GM23338 (cell line): ENCODE measurements at regions not wholly inside any gene's neighbourhood (a gene's known extent, or its start where the extent isn't known, plus 50 kb on each side); places are given as distances from the start of the nearest gene placed in this dataset.

Experiments
- ATAC-seq: fragments of 200-7000 bp; cut with Tn5 transposase; 3 replicates; pipeline ENCODE4 v1.9.1; 2020
- DNase-seq: peaks from one replicate; pipeline ENCODE4 v3.0.0-alpha.2; 2015; ENCODE audit warnings: low spot score
- H2AFZ ChIP-seq: fragments of 200-600 bp; sonication (generic); 2 replicates; pipeline ENCODE4 v1.8.0; 2016; ENCODE audit warnings: antibody characterized with exemption, mild to moderate bottlenecking, moderate library complexity
- H3F3A ChIP-seq: fragments of 200-600 bp; sonication (generic); replicated peaks from 2 replicates; pipeline ENCODE4 v1.8.0; 2017; ENCODE audit warnings: antibody characterized with exemption, mixed run types, low read depth
- H3K27ac ChIP-seq: fragments of 200-600 bp; sonication (generic); 2 replicates; pipeline ENCODE4 v1.6.1; 2016; ENCODE audit warnings: low read depth
- H3K27me3 ChIP-seq: fragments of 200-600 bp; sonication (generic); 2 replicates; pipeline ENCODE4 v1.8.0; 2016; ENCODE audit warnings: mild to moderate bottlenecking, mixed run types, moderate library complexity; ENCODE audit not compliant: insufficient read depth
- H3K36me3 ChIP-seq: fragments of 200-600 bp; sonication (generic); 2 replicates; pipeline ENCODE4 v1.8.0; 2016; ENCODE audit warnings: mild to moderate bottlenecking; ENCODE audit not compliant: insufficient read depth
- H3K4me1 ChIP-seq: fragments of 200-600 bp; sonication (generic); 2 replicates; pipeline ENCODE4 v1.8.0; 2016; ENCODE audit warnings: mild to moderate bottlenecking, moderate library complexity; ENCODE audit not compliant: insufficient read depth
- H3K4me2 ChIP-seq: fragments of 200-600 bp; sonication (generic); 2 replicates; pipeline ENCODE4 v1.7.1; 2017; ENCODE audit warnings: mixed run types
- H3K4me3 ChIP-seq: fragments of 200-600 bp; sonication (generic); 2 replicates; pipeline ENCODE4 v1.6.1; 2016; ENCODE audit warnings: mixed run types
- H3K79me2 ChIP-seq: fragments of 200-600 bp; sonication (generic); replicated peaks from 2 replicates; pipeline ENCODE4 v1.8.0; 2017; ENCODE audit warnings: mild to moderate bottlenecking; ENCODE audit not compliant: insufficient read depth
- H3K9me2 ChIP-seq: fragments of 200-600 bp; sonication (generic); 2 replicates; pipeline ENCODE4 v1.8.0; 2017; ENCODE audit not compliant: insufficient read depth
- H4K20me1 ChIP-seq: fragments of 200-600 bp; sonication (generic); replicated peaks from 2 replicates; pipeline ENCODE4 v1.8.0; 2017; ENCODE audit warnings: mild to moderate bottlenecking; ENCODE audit not compliant: insufficient read depth
- H3K27ac Mint-ChIP-seq: 2 replicates; pipeline ENCODE4 v1.8.0; 2020; ENCODE audit warnings: inconsistent platforms, mild to moderate bottlenecking, moderate library complexity, mixed read lengths
- H3K27me3 Mint-ChIP-seq: 3 replicates; pipeline ENCODE4 v1.8.0; 2022; ENCODE audit warnings: low read depth, mild to moderate bottlenecking, moderate library complexity, mixed read lengths, inconsistent platforms; ENCODE audit not compliant: insufficient read depth, poor library complexity
- H3K36me3 Mint-ChIP-seq: 3 replicates; pipeline ENCODE4 v1.8.0; 2021; ENCODE audit warnings: low read depth, mild to moderate bottlenecking, inconsistent platforms, moderate library complexity, mixed read lengths
- H3K4me1 Mint-ChIP-seq: 3 replicates; pipeline ENCODE4 v1.8.0; 2020; ENCODE audit warnings: mild to moderate bottlenecking, inconsistent platforms, mixed read lengths
- H3K4me3 Mint-ChIP-seq: 3 replicates; pipeline ENCODE4 v1.8.0; 2021; ENCODE audit warnings: moderate library complexity, mild to moderate bottlenecking, inconsistent platforms, mixed read lengths
- H3K9me3 Mint-ChIP-seq: 3 replicates; pipeline ENCODE4 v1.8.0; 2020; ENCODE audit warnings: moderate library complexity, mild to moderate bottlenecking, inconsistent platforms, mixed read lengths
- CREB1 ChIP-seq: fragments of 250-450 bp; sonication (Bioruptor Pico); IDR thresholded peaks from 2 replicates; pipeline ENCODE4 v1.5.0; 2020; ENCODE audit warnings: low read depth, mild to moderate bottlenecking, moderate library complexity
- CTCF ChIP-seq, 2 experiments: fragments of 200-600 bp in 1 of 2; sonication (generic) in 1 of 2; conservative IDR thresholded peaks; 2 replicates each; pipeline versions ENCODE4 v1.5.1 to v1.6.1; 2016 to 2017; ENCODE audit warnings: antibody characterized with exemption in 2 of 2, low read depth in 2 of 2, mild to moderate bottlenecking in 2 of 2, moderate library complexity in 1 of 2
- EZH2phosphoT487 ChIP-seq: fragments of 200-600 bp; sonication (generic); IDR thresholded peaks from one replicate; pipeline ENCODE4 v1.8.1; 2018; ENCODE audit warnings: antibody characterized with exemption; ENCODE audit not compliant: unreplicated experiment
- NANOG ChIP-seq: IDR thresholded peaks from 2 replicates; pipeline ENCODE4 v1.6.1; 2016; ENCODE audit warnings: antibody characterized with exemption, borderline replicate concordance
- STAT1 ChIP-seq: IDR thresholded peaks from one replicate; pipeline ENCODE4 v1.6.1; 2016; ENCODE audit warnings: antibody characterized with exemption; ENCODE audit not compliant: unreplicated experiment
- ZNF114 ChIP-seq: fragments of 250-450 bp; sonication (Bioruptor Pico); IDR thresholded peaks from 2 replicates; pipeline ENCODE4 v1.5.0; 2020; ENCODE audit warnings: mild to moderate bottlenecking, moderate library complexity
- ZNF331 ChIP-seq: fragments of 250-450 bp; sonication (Bioruptor Pico); IDR thresholded peaks from 2 replicates; pipeline ENCODE4 v1.5.0; 2020; ENCODE audit warnings: low read depth, mild to moderate bottlenecking, moderate library complexity
- TF ChIP-seq, protein P1 (sequence below): fragments of 250-450 bp; sonication (Bioruptor Pico); IDR thresholded peaks from 2 replicates; pipeline ENCODE4 v1.5.0; 2020; ENCODE audit warnings: mild to moderate bottlenecking, moderate library complexity

DNA sequence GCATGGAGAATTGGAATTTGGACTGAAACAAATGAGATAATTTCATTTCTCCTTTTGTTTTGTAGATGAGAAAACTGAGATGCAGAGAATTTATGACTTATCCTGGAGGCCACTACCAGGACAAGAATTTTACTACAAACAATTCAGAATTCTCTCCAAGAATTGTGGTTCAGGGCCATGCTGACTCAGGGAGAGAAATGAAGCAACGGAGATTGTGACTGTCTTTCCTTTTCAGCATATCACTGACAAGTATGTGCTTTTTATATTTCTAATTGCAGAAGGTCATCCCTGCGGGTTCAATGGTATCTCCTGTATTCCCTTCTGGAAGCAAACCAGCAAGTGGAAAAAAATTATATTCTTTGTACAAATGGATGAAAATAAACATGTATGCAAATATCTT lies 170.8 kb upstream of the MITF start:
- H3K27ac Mint-ChIP-seq, result no peak overlapping the region
- peaks cover 7% of the 10 kb centered on the region; the same call in 1 of the 2 replicates for H3K9me2 ChIP-seq
- H3K27me3 Mint-ChIP-seq, result no peaks in the 10 kb centered on the region
- H3K27me3 ChIP-seq, result no peaks in the 10 kb centered on the region
- H3K4me3 ChIP-seq, result no peak overlapping the region
- no peak for DNase-seq
- no peaks in the 10 kb centered on the region for H3F3A ChIP-seq
- no peak for ATAC-seq
- no peaks in the 10 kb centered on the region for H3K36me3 Mint-ChIP-seq
- H3K9me3 Mint-ChIP-seq, result no peaks in the 10 kb centered on the region
- no peak overlapping the region for H3K4me2 ChIP-seq
- H3K4me1 Mint-ChIP-seq, result peaks cover 7% of the 10 kb centered on the region
- no peak overlapping the region for H3K4me3 Mint-ChIP-seq
- no peak overlapping the region for H3K27ac ChIP-seq
- no peaks in the 10 kb centered on the region for H4K20me1 ChIP-seq
- no peak overlapping the region for H2AFZ ChIP-seq
- TF ChIP-seq ZNF331, result no peak
- no peak for TF ChIP-seq CREB1 (CRISPR knock-in tag)
- no peak for TF ChIP-seq NANOG
- no peak for TF ChIP-seq EZH2phosphoT487
- TF ChIP-seq CTCF (conservative IDR thresholded peaks at IDR 0.05; ENCODE audit: low read depth in 2 of 2), result no peak
- TF ChIP-seq, protein P1, sequence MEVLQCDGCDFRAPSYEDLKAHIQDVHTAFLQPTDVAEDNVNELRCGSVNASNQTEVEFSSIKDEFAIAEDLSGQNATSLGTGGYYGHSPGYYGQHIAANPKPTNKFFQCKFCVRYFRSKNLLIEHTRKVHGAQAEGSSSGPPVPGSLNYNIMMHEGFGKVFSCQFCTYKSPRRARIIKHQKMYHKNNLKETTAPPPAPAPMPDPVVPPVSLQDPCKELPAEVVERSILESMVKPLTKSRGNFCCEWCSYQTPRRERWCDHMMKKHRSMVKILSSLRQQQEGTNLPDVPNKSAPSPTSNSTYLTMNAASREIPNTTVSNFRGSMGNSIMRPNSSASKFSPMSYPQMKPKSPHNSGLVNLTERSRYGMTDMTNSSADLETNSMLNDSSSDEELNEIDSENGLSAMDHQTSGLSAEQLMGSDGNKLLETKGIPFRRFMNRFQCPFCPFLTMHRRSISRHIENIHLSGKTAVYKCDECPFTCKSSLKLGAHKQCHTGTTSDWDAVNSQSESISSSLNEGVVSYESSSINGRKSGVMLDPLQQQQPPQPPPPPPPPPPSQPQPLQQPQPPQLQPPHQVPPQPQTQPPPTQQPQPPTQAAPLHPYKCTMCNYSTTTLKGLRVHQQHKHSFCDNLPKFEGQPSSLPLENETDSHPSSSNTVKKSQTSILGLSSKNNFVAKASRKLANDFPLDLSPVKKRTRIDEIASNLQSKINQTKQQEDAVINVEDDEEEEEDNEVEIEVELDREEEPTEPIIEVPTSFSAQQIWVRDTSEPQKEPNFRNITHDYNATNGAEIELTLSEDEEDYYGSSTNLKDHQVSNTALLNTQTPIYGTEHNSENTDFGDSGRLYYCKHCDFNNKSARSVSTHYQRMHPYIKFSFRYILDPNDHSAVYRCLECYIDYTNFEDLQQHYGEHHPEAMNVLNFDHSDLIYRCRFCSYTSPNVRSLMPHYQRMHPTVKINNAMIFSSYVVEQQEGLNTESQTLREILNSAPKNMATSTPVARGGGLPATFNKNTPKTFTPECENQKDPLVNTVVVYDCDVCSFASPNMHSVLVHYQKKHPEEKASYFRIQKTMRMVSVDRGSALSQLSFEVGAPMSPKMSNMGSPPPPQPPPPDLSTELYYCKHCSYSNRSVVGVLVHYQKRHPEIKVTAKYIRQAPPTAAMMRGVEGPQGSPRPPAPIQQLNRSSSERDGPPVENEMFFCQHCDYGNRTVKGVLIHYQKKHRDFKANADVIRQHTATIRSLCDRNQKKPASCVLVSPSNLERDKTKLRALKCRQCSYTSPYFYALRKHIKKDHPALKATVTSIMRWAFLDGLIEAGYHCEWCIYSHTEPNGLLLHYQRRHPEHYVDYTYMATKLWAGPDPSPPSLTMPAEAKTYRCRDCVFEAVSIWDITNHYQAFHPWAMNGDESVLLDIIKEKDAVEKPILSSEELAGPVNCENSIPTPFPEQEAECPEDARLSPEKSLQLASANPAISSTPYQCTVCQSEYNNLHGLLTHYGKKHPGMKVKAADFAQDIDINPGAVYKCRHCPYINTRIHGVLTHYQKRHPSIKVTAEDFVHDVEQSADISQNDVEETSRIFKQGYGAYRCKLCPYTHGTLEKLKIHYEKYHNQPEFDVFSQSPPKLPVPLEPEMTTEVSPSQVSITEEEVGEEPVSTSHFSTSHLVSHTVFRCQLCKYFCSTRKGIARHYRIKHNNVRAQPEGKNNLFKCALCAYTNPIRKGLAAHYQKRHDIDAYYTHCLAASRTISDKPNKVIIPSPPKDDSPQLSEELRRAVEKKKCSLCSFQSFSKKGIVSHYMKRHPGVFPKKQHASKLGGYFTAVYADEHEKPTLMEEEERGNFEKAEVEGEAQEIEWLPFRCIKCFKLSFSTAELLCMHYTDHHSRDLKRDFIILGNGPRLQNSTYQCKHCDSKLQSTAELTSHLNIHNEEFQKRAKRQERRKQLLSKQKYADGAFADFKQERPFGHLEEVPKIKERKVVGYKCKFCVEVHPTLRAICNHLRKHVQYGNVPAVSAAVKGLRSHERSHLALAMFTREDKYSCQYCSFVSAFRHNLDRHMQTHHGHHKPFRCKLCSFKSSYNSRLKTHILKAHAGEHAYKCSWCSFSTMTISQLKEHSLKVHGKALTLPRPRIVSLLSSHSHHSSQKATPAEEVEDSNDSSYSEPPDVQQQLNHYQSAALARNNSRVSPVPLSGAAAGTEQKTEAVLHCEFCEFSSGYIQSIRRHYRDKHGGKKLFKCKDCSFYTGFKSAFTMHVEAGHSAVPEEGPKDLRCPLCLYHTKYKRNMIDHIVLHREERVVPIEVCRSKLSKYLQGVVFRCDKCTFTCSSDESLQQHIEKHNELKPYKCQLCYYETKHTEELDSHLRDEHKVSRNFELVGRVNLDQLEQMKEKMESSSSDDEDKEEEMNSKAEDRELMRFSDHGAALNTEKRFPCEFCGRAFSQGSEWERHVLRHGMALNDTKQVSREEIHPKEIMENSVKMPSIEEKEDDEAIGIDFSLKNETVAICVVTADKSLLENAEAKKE (CRISPR knock-in tag), result no peak
- TF ChIP-seq ZNF114 (CRISPR knock-in tag), result no peak
- TF ChIP-seq STAT1, result no peak
- no peaks in the 10 kb centered on the region for H3K79me2 ChIP-seq
- no peaks in the 10 kb centered on the region for H3K4me1 ChIP-seq
- no peaks in the 10 kb centered on the region for H3K36me3 ChIP-seq
